WTC11 (cell line): ENCODE measurements at regions not wholly inside any gene's neighbourhood (a gene's known extent, or its start where the extent isn't known, plus 50 kb on each side); places are given as distances from the start of the nearest gene placed in this dataset.

Source experiments
- ATAC-seq: fragments of 200-7000 bp; cut with Tn5 transposase; 2 replicates; pipeline ENCODE4 v1.10.0; 2021; ENCODE audit warnings: mild to moderate bottlenecking, moderate library complexity
- CTCF ChIA-PET: fragments of 300-600 bp; sonication (Branson Sonifier 250); formaldehyde crosslinking; loops from one replicate; lab custom pipeline; 2021; ENCODE audit warnings: antibody characterized with exemption; lab: Charles Lee
- POLR2A ChIA-PET: fragments of 350-600 bp; sonication (Branson Sonifier 250); formaldehyde crosslinking; loops from one replicate; lab custom pipeline; 2021; ENCODE audit warnings: antibody characterized with exemption; lab: Charles Lee
- DNase-seq: peaks from one replicate; pipeline ENCODE4 v3.0.0; 2021; ENCODE audit warnings: low spot score
- H3K27ac Mint-ChIP-seq: 2 replicates; pipeline ENCODE4 v1.8.0; 2021; ENCODE audit warnings: mixed read lengths
- H3K27me3 Mint-ChIP-seq: 2 replicates; pipeline ENCODE4 v1.8.0; 2021; ENCODE audit warnings: low read depth, mild to moderate bottlenecking, moderate library complexity, mixed read lengths
- H3K36me3 Mint-ChIP-seq: 2 replicates; pipeline ENCODE4 v1.8.0; 2021; ENCODE audit warnings: mixed read lengths
- H3K4me1 Mint-ChIP-seq: 2 replicates; pipeline ENCODE4 v1.8.0; 2022; ENCODE audit warnings: mixed read lengths
- H3K4me3 Mint-ChIP-seq: 2 replicates; pipeline ENCODE4 v1.8.0; 2021; ENCODE audit warnings: mild to moderate bottlenecking, moderate library complexity, mixed read lengths
- H3K9me3 Mint-ChIP-seq: 2 replicates; pipeline ENCODE4 v1.8.0; 2021; ENCODE audit warnings: mixed read lengths
- CBFB ChIP-seq: sonication (generic); formaldehyde crosslinking; IDR thresholded peaks from 2 replicates; pipeline ENCODE4 v1.8.1; 2022; ENCODE audit warnings: mild to moderate bottlenecking, low read depth, missing genetic modification reagents
- E2F1 ChIP-seq: sonication (generic); formaldehyde crosslinking; IDR thresholded peaks from 2 replicates; pipeline ENCODE4 v1.8.0; 2022; ENCODE audit warnings: mild to moderate bottlenecking, missing genetic modification reagents
- ESRRA ChIP-seq: sonication (generic); formaldehyde crosslinking; IDR thresholded peaks from 2 replicates; pipeline ENCODE4 v1.8.1; 2022; ENCODE audit warnings: mild to moderate bottlenecking, missing genetic modification reagents, borderline replicate concordance
- OVOL2 ChIP-seq: fragments of 250-450 bp; sonication (Bioruptor Pico); IDR thresholded peaks from 2 replicates; pipeline ENCODE4 v1.9.0; 2021; ENCODE audit warnings: mild to moderate bottlenecking, borderline replicate concordance
- PRRX2 ChIP-seq: fragments of 250-450 bp; sonication (Bioruptor Pico); IDR thresholded peaks from 2 replicates; pipeline ENCODE4 v1.8.0; 2021; ENCODE audit warnings: mild to moderate bottlenecking
- RORB ChIP-seq: fragments of 250-450 bp; sonication (Bioruptor Pico); IDR thresholded peaks from 2 replicates; pipeline ENCODE4 v1.9.0; 2021; ENCODE audit warnings: mild to moderate bottlenecking
- SMAD4 ChIP-seq: sonication (generic); formaldehyde crosslinking; IDR thresholded peaks from 2 replicates; pipeline ENCODE4 v1.8.0; 2022; ENCODE audit warnings: mild to moderate bottlenecking, missing genetic modification reagents
- SP1 ChIP-seq: sonication (generic); formaldehyde crosslinking; conservative IDR thresholded peaks from 2 replicates; pipeline ENCODE4 v1.8.1; 2022; ENCODE audit warnings: missing genetic modification reagents
- TCF7 ChIP-seq: sonication (generic); formaldehyde crosslinking; IDR thresholded peaks from 2 replicates; pipeline ENCODE4 v1.8.0; 2022; ENCODE audit warnings: mild to moderate bottlenecking, low read depth, missing genetic modification reagents, moderate library complexity
- ZNF121 ChIP-seq: sonication (generic); formaldehyde crosslinking; IDR thresholded peaks from 2 replicates; pipeline ENCODE4 v1.8.0; 2023; ENCODE audit warnings: missing genetic modification reagents
- ZNF219 ChIP-seq: sonication (generic); formaldehyde crosslinking; IDR thresholded peaks from 2 replicates; pipeline ENCODE4 v1.8.0; 2023; ENCODE audit warnings: missing genetic modification reagents, mild to moderate bottlenecking, borderline replicate concordance
- ZNF671 ChIP-seq: fragments of 250-450 bp; sonication (Bioruptor Pico); IDR thresholded peaks from 2 replicates; pipeline ENCODE4 v1.8.0; 2021; ENCODE audit warnings: mild to moderate bottlenecking
- ZSCAN18 ChIP-seq: fragments of 250-450 bp; sonication (Bioruptor Pico); IDR thresholded peaks from 2 replicates; pipeline ENCODE4 v2.1.2; 2022; ENCODE audit warnings: mild to moderate bottlenecking, moderate library complexity
- TF ChIP-seq, protein P1 (sequence below): sonication (generic); formaldehyde crosslinking; IDR thresholded peaks from 2 replicates; pipeline ENCODE4 v1.8.0; 2022; ENCODE audit warnings: mild to moderate bottlenecking, missing genetic modification reagents
- TF ChIP-seq, protein P2 (sequence below): sonication (generic); formaldehyde crosslinking; IDR thresholded peaks from 2 replicates; pipeline ENCODE4 v1.8.1; 2022; ENCODE audit warnings: mild to moderate bottlenecking, missing genetic modification reagents, moderate library complexity, borderline replicate concordance
- TF ChIP-seq, protein P3 (sequence below): sonication (generic); formaldehyde crosslinking; IDR thresholded peaks from 2 replicates; pipeline ENCODE4 v1.8.1; 2023; ENCODE audit warnings: mild to moderate bottlenecking, missing genetic modification reagents, moderate library complexity

DNA sequence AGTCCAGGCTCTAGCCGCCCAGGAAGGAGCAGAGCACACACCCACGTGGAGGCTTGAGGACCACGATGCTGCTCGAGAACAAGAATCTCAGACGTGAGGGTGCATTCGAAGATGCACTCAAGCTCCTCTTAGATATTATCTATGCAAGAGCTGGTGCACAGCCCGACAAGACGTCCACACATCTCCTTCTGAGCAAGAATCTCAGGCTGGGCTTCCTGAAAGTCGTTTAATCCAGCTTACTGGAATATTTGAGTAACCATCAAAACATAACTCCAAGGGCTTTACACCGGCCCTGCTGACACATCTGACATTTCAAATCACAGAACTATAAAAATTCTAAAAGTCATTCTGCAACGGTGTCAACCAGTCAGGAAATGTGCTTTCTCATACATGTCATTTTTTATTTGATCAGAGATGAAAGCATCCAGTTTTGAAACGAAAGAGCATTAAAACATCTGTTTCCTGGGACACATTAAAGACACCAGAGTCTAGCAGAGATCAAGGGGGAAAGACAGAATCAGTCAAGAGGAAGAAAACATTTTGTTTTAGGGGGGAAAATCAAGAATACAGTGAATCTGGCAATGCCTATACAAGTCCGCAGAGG lies 177.7 kb upstream of the IRS2 start (continued):
- TF ChIP-seq, protein P1, sequence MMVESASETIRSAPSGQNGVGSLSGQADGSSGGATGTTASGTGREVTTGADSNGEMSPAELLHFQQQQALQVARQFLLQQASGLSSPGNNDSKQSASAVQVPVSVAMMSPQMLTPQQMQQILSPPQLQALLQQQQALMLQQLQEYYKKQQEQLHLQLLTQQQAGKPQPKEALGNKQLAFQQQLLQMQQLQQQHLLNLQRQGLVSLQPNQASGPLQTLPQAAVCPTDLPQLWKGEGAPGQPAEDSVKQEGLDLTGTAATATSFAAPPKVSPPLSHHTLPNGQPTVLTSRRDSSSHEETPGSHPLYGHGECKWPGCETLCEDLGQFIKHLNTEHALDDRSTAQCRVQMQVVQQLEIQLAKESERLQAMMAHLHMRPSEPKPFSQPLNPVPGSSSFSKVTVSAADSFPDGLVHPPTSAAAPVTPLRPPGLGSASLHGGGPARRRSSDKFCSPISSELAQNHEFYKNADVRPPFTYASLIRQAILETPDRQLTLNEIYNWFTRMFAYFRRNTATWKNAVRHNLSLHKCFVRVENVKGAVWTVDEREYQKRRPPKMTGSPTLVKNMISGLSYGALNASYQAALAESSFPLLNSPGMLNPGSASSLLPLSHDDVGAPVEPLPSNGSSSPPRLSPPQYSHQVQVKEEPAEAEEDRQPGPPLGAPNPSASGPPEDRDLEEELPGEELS (CRISPR knock-in tag): no peak

GRCh38 chr13:109963384-109963783 lies 177.0 kb upstream of the IRS2 start:
- TF ChIP-seq E2F1 (CRISPR knock-in tag) (no peak), OVOL2 (no peak), SMAD4 (CRISPR knock-in tag) (no peak), RORB (no peak), PRRX2 (no peak), CBFB (CRISPR knock-in tag) (no peak), ZSCAN18 (no peak), TCF7 (no peak), ZNF671 (CRISPR knock-in tag) (no peak), ZNF121 (CRISPR knock-in tag) (no peak), ZNF219 (CRISPR knock-in tag) (no peak), ESRRA (no peak)
- TF ChIP-seq, protein P1 (CRISPR knock-in tag): no peak
- TF ChIP-seq, protein P2, sequence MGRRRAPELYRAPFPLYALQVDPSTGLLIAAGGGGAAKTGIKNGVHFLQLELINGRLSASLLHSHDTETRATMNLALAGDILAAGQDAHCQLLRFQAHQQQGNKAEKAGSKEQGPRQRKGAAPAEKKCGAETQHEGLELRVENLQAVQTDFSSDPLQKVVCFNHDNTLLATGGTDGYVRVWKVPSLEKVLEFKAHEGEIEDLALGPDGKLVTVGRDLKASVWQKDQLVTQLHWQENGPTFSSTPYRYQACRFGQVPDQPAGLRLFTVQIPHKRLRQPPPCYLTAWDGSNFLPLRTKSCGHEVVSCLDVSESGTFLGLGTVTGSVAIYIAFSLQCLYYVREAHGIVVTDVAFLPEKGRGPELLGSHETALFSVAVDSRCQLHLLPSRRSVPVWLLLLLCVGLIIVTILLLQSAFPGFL (CRISPR knock-in tag): no peak
- no peak for DNase-seq
- ChIA-PET POLR2A (no interaction called here), CTCF (no interaction called here)
- ATAC-seq: no peak
- no peaks in the 10 kb centered on the region for H3K36me3 Mint-ChIP-seq
- no peak overlapping the region for H3K27ac Mint-ChIP-seq
- no peaks in the 10 kb centered on the region for H3K4me1 Mint-ChIP-seq
- peaks cover 14% of the 10 kb centered on the region for H3K9me3 Mint-ChIP-seq
- no peaks in the 10 kb centered on the region for H3K27me3 Mint-ChIP-seq
- H3K4me3 Mint-ChIP-seq: no peak overlapping the region

- no peak for ATAC-seq
- H3K27ac Mint-ChIP-seq: no peak overlapping the region
- no peak overlapping the region for H3K4me3 Mint-ChIP-seq
- H3K36me3 Mint-ChIP-seq: 0 out of 2 replicates have a peak, but pooled peaks cover 2% of the 10 kb centered on the region
- POLR2A ChIA-PET: no interaction called here
- H3K27me3 Mint-ChIP-seq: no peaks in the 10 kb centered on the region
- peaks cover 38% of the 10 kb centered on the region for H3K9me3 Mint-ChIP-seq
- CTCF ChIA-PET: no interaction called here
- no peak for DNase-seq
- TF ChIP-seq, protein P3, sequence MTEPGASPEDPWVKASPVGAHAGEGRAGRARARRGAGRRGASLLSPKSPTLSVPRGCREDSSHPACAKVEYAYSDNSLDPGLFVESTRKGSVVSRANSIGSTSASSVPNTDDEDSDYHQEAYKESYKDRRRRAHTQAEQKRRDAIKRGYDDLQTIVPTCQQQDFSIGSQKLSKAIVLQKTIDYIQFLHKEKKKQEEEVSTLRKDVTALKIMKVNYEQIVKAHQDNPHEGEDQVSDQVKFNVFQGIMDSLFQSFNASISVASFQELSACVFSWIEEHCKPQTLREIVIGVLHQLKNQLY (CRISPR knock-in tag): no peak
- no peak for TF ChIP-seq SP1
- H3K4me1 Mint-ChIP-seq: no peaks in the 10 kb centered on the region
Observed at GRCh38 chr13:109959903-109960302, 173.5 kb upstream of the IRS2 start.
